22Rv1 (cell line): ENCODE measurements at regions not wholly inside any gene's neighbourhood (a gene's known extent, or its start where the extent isn't known, plus 50 kb on each side); places are given as distances from the start of the nearest gene placed in this dataset.

ENCODE experiments used
- H3K27ac ChIP-seq: fragments of 450-650 bp; 2 replicates; pipeline ENCODE4 v1.5.1; 2017
- CTCF ChIP-seq: fragments of 450-650 bp; IDR thresholded peaks from 2 replicates; pipeline ENCODE4 v1.5.1; 2017; ENCODE audit warnings: mild to moderate bottlenecking
- ZFX ChIP-seq: fragments of 450-650 bp; IDR thresholded peaks from 2 replicates; pipeline ENCODE4 v1.6.1; 2017; ENCODE audit warnings: antibody characterized with exemption, borderline replicate concordance

DNA sequence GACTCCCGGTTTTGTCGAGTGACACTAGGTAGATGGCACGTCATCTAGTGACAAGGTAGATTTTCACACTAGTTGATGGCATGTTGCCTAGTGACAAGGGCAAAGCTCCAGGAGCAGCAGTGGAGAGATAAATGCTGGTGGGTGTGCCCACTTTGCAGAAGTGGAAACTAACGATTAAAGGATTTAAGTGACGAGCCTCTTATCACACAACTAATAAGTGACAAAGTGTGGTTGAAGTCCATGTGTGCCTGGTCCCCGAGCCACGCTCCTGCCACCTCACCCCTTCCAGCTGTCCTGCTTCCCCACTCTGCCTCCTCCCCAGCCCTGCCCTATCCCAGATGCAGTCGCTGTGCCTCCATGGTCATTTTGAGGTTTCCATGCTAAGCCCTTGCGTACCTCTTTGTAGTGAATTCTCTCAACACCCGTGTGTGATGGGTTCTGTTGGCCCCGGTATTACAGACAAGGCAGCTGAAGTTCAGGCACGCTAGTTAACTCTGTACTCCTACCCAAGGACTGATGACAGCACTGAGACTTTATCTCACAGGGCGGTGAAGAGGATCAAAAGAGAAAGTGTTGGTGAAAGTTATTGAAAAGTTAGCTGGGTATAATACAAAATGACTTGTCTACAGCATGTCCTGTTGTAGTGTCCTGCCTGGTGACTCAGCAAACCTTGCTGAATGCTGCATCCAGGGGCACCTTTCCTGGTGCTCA lies 113.4 kb upstream of the GLI2 start:
- TF ChIP-seq ZFX = no peak
- no peak for TF ChIP-seq CTCF
- H3K27ac ChIP-seq = no peak overlapping the region

- TF ChIP-seq ZFX = no peak
- TF ChIP-seq CTCF = no peak
- H3K27ac ChIP-seq = no peak overlapping the region
Measured at GRCh38 chr2:120622886-120623753, 112.5 kb upstream of the GLI2 start.

DNA sequence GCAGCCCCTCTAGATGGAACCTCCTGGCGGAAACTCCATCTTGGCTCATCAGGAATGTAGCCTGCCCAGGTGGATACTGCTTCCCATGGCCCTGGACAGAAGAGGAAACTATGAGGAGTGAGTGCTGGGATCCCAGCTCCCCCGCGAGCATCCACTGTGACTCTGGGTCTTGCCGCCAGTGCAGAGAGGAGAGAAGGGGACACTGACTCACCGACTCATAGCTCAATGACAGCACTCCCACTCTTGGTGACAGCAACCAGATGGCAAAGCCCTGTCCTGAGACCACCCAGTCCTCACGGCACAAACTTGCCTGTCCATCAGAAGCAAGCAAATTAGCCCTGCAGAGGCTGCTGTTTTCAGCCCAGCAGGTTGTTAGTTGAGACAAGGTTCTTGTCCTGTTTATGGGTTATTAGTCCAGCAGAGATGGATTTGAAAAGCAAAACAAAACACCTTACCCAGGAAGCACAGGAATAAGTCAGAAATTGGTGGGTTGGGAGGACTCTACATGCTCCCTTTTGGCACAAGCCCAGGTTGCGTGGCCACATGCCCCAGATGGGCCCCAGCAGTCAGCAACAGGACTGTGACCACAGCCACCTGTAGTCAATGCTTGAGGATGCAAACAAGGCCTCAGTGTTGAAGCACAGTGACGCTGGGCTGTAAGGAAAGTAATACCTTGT lies 111.5 kb upstream of the GLI2 start:
- TF ChIP-seq ZFX (no peak), CTCF (no peak)
- no peak overlapping the region for H3K27ac ChIP-seq

DNA sequence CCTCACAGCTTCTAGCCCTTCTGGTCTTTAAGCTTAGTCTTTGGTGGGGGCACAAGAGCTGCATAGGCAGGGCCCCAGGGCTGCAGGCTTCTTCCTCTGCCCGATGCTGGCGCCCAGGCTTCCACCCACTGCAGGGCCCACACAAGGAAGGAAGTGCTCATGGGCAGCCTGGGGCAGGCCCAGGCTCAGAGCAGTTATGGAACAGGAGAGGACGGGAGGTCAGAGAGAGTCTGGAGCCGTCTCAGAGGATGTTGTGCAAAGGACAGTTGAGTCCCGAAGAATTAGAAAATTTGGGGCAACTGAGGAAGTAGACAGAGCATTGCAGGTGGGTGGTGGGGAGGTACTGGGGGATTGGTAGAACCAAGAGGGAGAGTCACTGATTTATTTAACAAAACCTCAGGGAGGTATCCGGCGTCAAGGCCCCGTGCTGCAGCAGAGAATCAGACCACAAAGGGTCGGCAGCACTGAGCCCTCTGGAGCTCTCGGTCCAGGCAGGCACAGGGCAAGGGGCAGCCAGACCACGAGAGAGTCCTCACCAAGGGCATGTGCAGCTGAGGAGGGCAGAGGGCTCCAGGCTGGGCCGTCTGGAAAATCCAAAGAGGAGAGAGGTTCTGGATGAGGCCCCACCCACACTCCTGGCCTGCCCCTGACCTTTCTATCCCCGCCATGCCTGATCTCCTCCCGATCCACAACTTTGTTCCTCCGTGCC lies 110.8 kb upstream of the GLI2 start:
- H3K27ac ChIP-seq = no peak overlapping the region
- TF ChIP-seq ZFX (no peak), CTCF (no peak)

GRCh38 chr2:120625865-120626560 lies 109.7 kb upstream of the GLI2 start:
- H3K27ac ChIP-seq = no peak overlapping the region
- TF ChIP-seq ZFX = no peak
- no peak for TF ChIP-seq CTCF

GRCh38 chr2:120626566-120626965 lies 109.1 kb upstream of the GLI2 start:
- TF ChIP-seq CTCF = no peak
- TF ChIP-seq ZFX = no peak
- H3K27ac ChIP-seq = no peak overlapping the region
